ENCODE measurements at regions not wholly inside any gene's neighbourhood (a gene's known extent, or its start where the extent isn't known, plus 50 kb on each side); places are given as distances from the start of the nearest gene placed in this dataset.

DNA sequence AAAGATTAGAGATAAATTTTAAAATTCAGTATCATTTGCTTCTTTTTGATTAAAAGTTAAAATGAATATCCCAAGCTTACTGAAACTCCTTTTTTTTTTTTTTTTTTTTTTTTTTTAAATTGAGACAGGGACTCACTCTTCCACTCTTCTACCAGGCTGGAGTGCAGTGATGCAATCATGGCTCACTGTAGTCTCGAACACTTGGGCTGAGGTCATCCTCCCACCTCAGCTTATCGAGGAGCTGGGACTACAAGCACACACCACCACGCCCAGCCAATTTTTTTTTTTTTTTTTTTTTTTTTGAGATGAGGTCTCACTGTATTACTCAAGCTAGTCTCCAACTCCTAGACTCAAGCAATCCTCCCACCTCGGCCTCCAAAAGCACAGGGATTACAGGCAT, 92.1 kb upstream of the RGS18 start:
- TF ChIP-seq, protein P1, sequence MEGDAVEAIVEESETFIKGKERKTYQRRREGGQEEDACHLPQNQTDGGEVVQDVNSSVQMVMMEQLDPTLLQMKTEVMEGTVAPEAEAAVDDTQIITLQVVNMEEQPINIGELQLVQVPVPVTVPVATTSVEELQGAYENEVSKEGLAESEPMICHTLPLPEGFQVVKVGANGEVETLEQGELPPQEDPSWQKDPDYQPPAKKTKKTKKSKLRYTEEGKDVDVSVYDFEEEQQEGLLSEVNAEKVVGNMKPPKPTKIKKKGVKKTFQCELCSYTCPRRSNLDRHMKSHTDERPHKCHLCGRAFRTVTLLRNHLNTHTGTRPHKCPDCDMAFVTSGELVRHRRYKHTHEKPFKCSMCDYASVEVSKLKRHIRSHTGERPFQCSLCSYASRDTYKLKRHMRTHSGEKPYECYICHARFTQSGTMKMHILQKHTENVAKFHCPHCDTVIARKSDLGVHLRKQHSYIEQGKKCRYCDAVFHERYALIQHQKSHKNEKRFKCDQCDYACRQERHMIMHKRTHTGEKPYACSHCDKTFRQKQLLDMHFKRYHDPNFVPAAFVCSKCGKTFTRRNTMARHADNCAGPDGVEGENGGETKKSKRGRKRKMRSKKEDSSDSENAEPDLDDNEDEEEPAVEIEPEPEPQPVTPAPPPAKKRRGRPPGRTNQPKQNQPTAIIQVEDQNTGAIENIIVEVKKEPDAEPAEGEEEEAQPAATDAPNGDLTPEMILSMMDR (IDR thresholded peaks at IDR 0.05; ENCODE audit: borderline replicate concordance, insufficient read depth, low read depth, low read length) = no peak

GRCh38 chr1:192067360-192067759, 90.9 kb upstream of the RGS18 start:
- no peak overlapping the region for H3K4me3 ChIP-seq (ENCODE audit: low read depth, low read length)
- TF ChIP-seq, protein P1 (IDR thresholded peaks at IDR 0.05; ENCODE audit: borderline replicate concordance, insufficient read depth, low read depth, low read length) = no peak

More for the DNA sequence above, 92.1 kb upstream of the RGS18 start:
- H3K4me3 ChIP-seq (ENCODE audit: low read depth, low read length) = no peak overlapping the region

- no peak overlapping the region for H3K4me3 ChIP-seq (ENCODE audit: low read depth, low read length)
- TF ChIP-seq, protein P1 (IDR thresholded peaks at IDR 0.05; ENCODE audit: borderline replicate concordance, insufficient read depth, low read depth, low read length) = no peak
These were observed 88.0 kb upstream of the RGS18 start for GRCh38 chr1:192070213-192070612.

- TF ChIP-seq, protein P1 (IDR thresholded peaks at IDR 0.05; ENCODE audit: borderline replicate concordance, insufficient read depth, low read depth, low read length) = no peak
- no peak overlapping the region for H3K4me3 ChIP-seq (ENCODE audit: low read depth, low read length)
These were observed 77.6 kb upstream of the RGS18 start for GRCh38 chr1:192080684-192081083.

DNA sequence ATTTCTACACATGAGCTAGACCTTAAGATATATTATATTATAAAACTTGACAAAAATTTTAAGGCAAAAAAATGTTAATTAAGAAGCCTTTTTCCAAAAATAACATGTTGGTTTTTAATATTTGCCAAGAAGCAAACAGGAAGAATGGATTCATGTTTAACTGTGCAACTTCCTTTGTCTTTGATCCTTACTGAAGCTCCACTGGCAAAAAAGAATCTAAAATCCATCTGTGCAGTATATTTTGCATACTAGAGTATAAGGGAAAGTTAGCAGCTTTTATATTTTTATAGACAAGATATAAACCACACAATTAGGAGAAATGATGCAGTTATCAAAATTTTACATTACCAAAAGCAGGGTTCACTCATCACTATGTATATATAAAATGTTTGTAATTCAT, 76.9 kb upstream of the RGS18 start:
- TF ChIP-seq, protein P1 (IDR thresholded peaks at IDR 0.05; ENCODE audit: borderline replicate concordance, insufficient read depth, low read depth, low read length) = no peak
- no peak overlapping the region for H3K4me3 ChIP-seq (ENCODE audit: low read depth, low read length)

DNA sequence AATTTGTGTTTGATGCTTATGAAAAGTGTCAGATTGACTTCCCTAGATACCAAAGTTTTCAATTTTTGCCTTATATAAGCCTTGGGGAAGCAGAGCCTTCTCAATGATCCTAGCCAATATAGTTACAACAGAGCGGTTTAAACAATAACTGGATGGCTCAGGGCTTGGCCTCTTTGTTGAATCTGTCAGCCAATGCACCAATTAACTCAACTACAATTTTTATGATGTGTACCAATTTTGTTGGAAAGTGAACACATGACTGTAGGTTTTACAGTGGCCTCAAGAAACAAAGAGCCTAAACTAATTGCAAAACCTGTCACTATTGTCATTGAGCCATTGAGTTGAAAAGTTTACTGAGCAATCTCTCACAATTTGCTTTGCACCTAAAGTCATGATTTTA, 71.6 kb upstream of the RGS18 start:
- H3K4me3 ChIP-seq (ENCODE audit: low read depth, low read length) = no peak overlapping the region
- TF ChIP-seq, protein P1 (IDR thresholded peaks at IDR 0.05; ENCODE audit: borderline replicate concordance, insufficient read depth, low read depth, low read length) = no peak

GRCh38 chr1:192087334-192087733, 70.9 kb upstream of the RGS18 start:
- no peak overlapping the region for H3K4me3 ChIP-seq (ENCODE audit: low read depth, low read length)
- TF ChIP-seq, protein P1 (IDR thresholded peaks at IDR 0.05; ENCODE audit: borderline replicate concordance, insufficient read depth, low read depth, low read length) = no peak

Measured in GM12875 (cell line).